Thyroid gland (tissue), 4 donors: ENCODE measurements at regions not wholly inside any gene's neighbourhood (a gene's known extent, or its start where the extent isn't known, plus 50 kb on each side); places are given as distances from the start of the nearest gene placed in this dataset.

Experiments
- DNase-seq, 2 donors: peaks; one replicate each; pipeline ENCODE4 v3.0.0-alpha.2; 2019
- H3K27ac ChIP-seq, 3 donors: fragments of 200-600 bp; sonication (generic); 1 replicate in 2 of 3; 2 replicates in 1 of 3; pipeline ENCODE4 v1.5.1; 2016 to 2019; ENCODE audit warnings: mild to moderate bottlenecking in 1 of 3, moderate library complexity in 1 of 3
- H3K27me3 ChIP-seq: fragments of 200-600 bp; sonication (generic); one replicate; pipeline ENCODE4 v1.5.1; 2019
- H3K36me3 ChIP-seq, 2 donors: fragments of 200-600 bp; sonication (generic); one replicate each; pipeline ENCODE4 v1.5.1; 2016 to 2019
- H3K4me1 ChIP-seq, 2 donors: fragments of 200-600 bp; sonication (generic); one replicate each; pipeline ENCODE4 v1.5.1; 2017 to 2019
- H3K4me3 ChIP-seq, 3 donors: fragments of 200-600 bp; sonication (generic); replicated peaks in 1 of 3; 1 replicate in 2 of 3; 2 replicates in 1 of 3; pipeline ENCODE4 v1.5.1; 2016; ENCODE audit warnings: mild to moderate bottlenecking in 1 of 3
- H3K9me3 ChIP-seq: fragments of 200-600 bp; sonication (generic); one replicate; pipeline ENCODE4 v1.5.1; 2017
- POLR2A ChIP-seq, 2 donors: fragments of 450-650 bp; IDR thresholded peaks; one replicate each; pipeline ENCODE4 v1.6.1; 2017; ENCODE audit warnings: antibody characterized with exemption in 2 of 2, mild to moderate bottlenecking in 2 of 2, moderate library complexity in 1 of 2
- WGBS, 2 donors: methylation state at CpG; one replicate each; pipeline ENCODE4 v1.1.5; 2017; 5-methylcytosine and 5-hydroxymethylcytosine counted together
- intact Hi-C: fragments of 100-400 bp; cut with DNase I; formaldehyde crosslinking; loops from one replicate; pipeline ENCODE4 v1.15.1; 2023
- TF ChIP-seq, protein P1 (sequence below), 6 experiments: fragments of 200-600 bp in 3 of 6; fragments of 450-650 bp in 3 of 6; sonication (generic) in 3 of 6; IDR thresholded peaks; one replicate each; pipeline ENCODE4 v1.5.1; 2016 to 2019; ENCODE audit warnings: antibody characterized with exemption in 6 of 6, mild to moderate bottlenecking in 2 of 6, inconsistent platforms in 1 of 6, moderate library complexity in 1 of 6

DNA sequence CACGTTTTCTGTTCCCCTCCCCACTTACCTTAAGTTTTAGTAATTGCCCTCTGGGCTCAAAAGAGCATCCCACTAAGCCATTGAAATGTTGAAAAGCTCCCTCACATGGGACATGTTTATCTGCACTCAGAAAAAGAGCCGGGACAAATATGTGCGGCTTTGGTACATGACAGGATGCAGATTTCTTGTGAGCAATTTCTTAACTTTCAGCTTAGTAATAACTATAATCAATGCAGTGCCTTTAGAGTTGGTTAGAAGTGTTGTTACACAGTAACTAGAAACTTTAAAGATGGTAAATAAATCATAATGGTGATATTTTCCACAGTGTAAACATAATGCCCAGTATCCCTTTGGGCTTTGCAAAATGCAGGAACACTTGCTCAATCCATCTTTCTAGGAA is 89.2 kb downstream of the ZNF365 start:
- Histone ChIP-seq H3K27ac (no peak overlapping the region), H3K27me3 (no peaks in the 10 kb centered on the region), H3K36me3 (no peaks in the 10 kb centered on the region), H3K4me3 (no peak overlapping the region), H3K4me1 (no peaks in the 10 kb centered on the region), H3K9me3 (no peaks in the 10 kb centered on the region)
- intact Hi-C loops: no loop called here
- DNase-seq: no peak
- WGBS, 2 donors: 81 to 87% methylated on average over 3 of the region's 3 CpGs
- no peak for TF ChIP-seq POLR2A (IDR thresholded peaks at IDR 0.05)
- TF ChIP-seq, protein P1, sequence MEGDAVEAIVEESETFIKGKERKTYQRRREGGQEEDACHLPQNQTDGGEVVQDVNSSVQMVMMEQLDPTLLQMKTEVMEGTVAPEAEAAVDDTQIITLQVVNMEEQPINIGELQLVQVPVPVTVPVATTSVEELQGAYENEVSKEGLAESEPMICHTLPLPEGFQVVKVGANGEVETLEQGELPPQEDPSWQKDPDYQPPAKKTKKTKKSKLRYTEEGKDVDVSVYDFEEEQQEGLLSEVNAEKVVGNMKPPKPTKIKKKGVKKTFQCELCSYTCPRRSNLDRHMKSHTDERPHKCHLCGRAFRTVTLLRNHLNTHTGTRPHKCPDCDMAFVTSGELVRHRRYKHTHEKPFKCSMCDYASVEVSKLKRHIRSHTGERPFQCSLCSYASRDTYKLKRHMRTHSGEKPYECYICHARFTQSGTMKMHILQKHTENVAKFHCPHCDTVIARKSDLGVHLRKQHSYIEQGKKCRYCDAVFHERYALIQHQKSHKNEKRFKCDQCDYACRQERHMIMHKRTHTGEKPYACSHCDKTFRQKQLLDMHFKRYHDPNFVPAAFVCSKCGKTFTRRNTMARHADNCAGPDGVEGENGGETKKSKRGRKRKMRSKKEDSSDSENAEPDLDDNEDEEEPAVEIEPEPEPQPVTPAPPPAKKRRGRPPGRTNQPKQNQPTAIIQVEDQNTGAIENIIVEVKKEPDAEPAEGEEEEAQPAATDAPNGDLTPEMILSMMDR (IDR thresholded peaks at IDR 0.05): no peak

DNA sequence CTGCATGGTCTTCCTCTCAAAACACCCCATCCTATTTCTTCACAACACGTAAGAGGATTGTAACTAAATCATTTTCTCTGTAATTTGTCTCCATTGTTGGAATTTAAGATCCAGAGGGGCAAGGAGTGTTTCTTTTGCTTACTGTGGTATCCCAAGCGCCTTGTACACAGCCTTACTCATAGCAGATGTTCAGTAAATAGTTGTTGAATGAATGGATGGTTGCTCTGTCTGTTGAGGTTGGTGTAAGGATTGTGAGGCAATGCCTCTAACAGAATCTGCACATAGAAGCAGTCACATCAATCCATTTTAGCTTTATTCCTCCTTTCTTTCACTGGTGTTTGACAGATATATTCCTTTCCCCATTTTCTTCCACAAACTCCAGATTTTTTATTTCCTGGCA is 90.1 kb downstream of the ZNF365 start:
- H3K9me3 ChIP-seq: no peaks in the 10 kb centered on the region
- no peak overlapping the region for H3K4me3 ChIP-seq
- WGBS, 2 donors: 78 to 82% methylated on average over 2 of the region's 2 CpGs
- intact Hi-C loops: no loop called here
- no peak for TF ChIP-seq POLR2A (IDR thresholded peaks at IDR 0.05)
- TF ChIP-seq, protein P1 (IDR thresholded peaks at IDR 0.05): no peak
- H3K36me3 ChIP-seq: no peaks in the 10 kb centered on the region
- H3K4me1 ChIP-seq: no peaks in the 10 kb centered on the region
- H3K27me3 ChIP-seq: no peaks in the 10 kb centered on the region
- DNase-seq: no peak
- H3K27ac ChIP-seq: no peak overlapping the region

DNA sequence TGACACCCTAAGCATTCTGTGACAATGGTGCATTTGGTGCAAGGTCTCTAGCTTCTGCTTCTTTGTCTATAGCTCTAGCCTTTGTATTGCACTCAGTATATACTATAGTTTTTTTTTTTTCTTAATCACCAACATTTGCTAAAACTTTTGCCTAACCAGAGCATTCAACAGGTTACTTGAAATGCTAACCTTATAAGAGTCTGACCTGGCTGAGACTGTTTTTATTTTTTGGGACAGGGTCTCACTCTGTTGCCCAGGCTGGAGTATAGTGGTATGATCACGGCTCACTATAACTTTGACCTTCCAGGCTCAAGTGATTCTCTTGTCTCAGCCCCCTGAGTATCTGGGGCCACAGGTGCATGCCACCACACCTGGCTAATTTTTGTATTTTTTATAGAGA is 92.4 kb downstream of the ZNF365 start:
- DNase-seq: no peak
- Histone ChIP-seq H3K36me3 (no peaks in the 10 kb centered on the region), H3K27me3 (no peaks in the 10 kb centered on the region), H3K4me3 (no peak overlapping the region), H3K27ac (no peak overlapping the region), H3K9me3 (no peaks in the 10 kb centered on the region), H3K4me1 (no peaks in the 10 kb centered on the region)
- WGBS, 2 donors: 86 to 93% methylated on average over 1 of the region's 1 CpG
- intact Hi-C loops: no loop called here
- TF ChIP-seq, protein P1 (IDR thresholded peaks at IDR 0.05): no peak
- TF ChIP-seq POLR2A (IDR thresholded peaks at IDR 0.05): no peak

DNA sequence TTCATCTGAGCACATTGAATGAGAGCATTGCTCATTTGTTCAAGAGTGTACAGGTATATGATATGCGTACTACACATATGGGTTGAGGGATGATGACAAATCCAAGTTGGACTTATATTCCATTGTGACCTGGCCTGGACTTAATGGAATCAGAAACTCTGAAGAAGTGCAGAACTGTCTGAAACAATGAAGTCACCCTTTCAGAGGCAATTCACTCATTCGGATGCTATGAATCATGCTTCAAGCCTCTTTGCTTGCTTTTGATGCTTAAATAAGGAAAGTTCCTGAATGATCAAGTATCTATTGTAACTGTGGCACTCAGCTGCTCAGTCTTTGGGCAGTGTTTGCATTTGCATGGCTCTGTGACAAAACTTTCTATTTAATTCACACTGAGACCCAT is 93.4 kb downstream of the ZNF365 start:
- Histone ChIP-seq H3K36me3 (no peaks in the 10 kb centered on the region), H3K4me3 (no peak overlapping the region), H3K27ac (no peak overlapping the region), H3K4me1 (no peaks in the 10 kb centered on the region), H3K27me3 (no peaks in the 10 kb centered on the region), H3K9me3 (no peaks in the 10 kb centered on the region)
- TF ChIP-seq, protein P1 (IDR thresholded peaks at IDR 0.05): no peak
- TF ChIP-seq POLR2A (IDR thresholded peaks at IDR 0.05): no peak
- intact Hi-C loops: no loop called here
- WGBS, 2 donors: 62 to 67% methylated on average over 2 of the region's 2 CpGs
- DNase-seq: no peak

DNA sequence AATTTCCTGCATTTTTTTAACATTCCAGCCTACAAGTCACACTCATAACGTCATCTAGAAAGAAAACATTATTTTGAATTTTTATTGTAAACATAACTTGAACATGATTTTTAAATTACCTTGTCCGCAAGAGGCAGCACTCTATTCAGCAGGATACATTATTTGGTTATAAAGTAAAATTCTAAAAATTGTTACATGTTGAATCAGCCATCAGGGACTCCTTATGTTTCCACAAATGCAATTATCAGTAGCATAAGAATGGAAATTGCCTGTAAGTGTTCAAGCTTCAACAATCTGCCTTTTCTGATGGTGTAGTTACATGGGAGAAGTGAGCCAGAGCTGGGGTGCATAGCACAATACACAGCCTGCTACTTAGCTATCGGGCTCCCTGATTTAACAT is 97.5 kb downstream of the ZNF365 start:
- no peak for DNase-seq
- WGBS, 2 donors: 86 to 92% methylated on average over 3 of the region's 3 CpGs
- H3K27me3 ChIP-seq: no peaks in the 10 kb centered on the region
- intact Hi-C loops: no loop called here
- H3K4me1 ChIP-seq: no peaks in the 10 kb centered on the region
- no peaks in the 10 kb centered on the region for H3K36me3 ChIP-seq
- H3K27ac ChIP-seq: no peak overlapping the region
- H3K4me3 ChIP-seq: no peak overlapping the region
- no peaks in the 10 kb centered on the region for H3K9me3 ChIP-seq
- TF ChIP-seq POLR2A (IDR thresholded peaks at IDR 0.05): no peak
- TF ChIP-seq, protein P1 (IDR thresholded peaks at IDR 0.05): no peak
